DND-41 (cell line): ENCODE measurements at regions not wholly inside any gene's neighbourhood (a gene's known extent, or its start where the extent isn't known, plus 50 kb on each side); places are given as distances from the start of the nearest gene placed in this dataset.

Experiments
- CTCF ChIP-seq: IDR thresholded peaks from 2 replicates; pipeline ENCODE4 v1.5.1; 2012; ENCODE audit warnings: borderline replicate concordance, low read length, moderate library complexity, mild to moderate bottlenecking; ENCODE audit not compliant: poor library complexity, severe bottlenecking; ENCODE audit errors: extremely low read depth
- EZH2 ChIP-seq: IDR thresholded peaks from 3 replicates; pipeline ENCODE4 v1.6.1; 2012; ENCODE audit warnings: borderline replicate concordance, low read depth, mild to moderate bottlenecking, moderate library complexity, low read length, inconsistent platforms; ENCODE audit not compliant: severe bottlenecking

- TF ChIP-seq CTCF (no peak), EZH2 (no peak)
These were observed 73.3 kb upstream of the IRX6 start for GRCh38 chr16:55250701-55251100.
